EH (cell line): ENCODE measurements at regions not wholly inside any gene's neighbourhood (a gene's known extent, or its start where the extent isn't known, plus 50 kb on each side); places are given as distances from the start of the nearest gene placed in this dataset.

ENCODE experiments used
- DNase-seq: peaks from one replicate; pipeline ENCODE4 v3.0.0-alpha.2; 2015; ENCODE audit warnings: low read depth

DNA sequence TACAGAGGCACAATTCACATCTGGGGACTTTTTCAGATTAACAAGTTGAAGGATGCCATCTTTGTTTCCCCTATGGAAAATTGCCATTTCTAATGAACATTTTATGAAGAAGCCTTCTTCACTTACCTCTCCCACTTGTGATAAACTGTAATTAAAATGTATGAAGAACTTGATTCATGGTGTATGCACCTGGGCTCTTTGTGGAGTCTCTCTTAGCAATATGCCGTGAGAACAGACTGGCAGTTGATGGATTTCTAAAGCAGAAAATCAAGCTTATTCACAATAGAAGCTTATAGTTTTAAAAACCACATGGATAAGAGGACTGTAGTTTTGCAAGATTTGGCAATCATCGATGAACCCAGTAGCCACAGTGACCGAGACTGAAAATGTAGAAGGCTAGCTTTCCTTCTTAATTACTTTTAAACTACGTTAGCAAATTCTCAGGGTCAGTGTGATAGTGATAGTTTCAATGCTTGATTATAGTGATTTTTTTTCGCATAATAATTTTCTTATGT is 270.6 kb downstream of the PRL start:
- DNase-seq = no peak

GRCh38 chr6:22027040-22027725 is 269.7 kb downstream of the PRL start:
- DNase-seq = no peak

GRCh38 chr6:22028403-22029090 is 268.3 kb downstream of the PRL start:
- no peak for DNase-seq

DNA sequence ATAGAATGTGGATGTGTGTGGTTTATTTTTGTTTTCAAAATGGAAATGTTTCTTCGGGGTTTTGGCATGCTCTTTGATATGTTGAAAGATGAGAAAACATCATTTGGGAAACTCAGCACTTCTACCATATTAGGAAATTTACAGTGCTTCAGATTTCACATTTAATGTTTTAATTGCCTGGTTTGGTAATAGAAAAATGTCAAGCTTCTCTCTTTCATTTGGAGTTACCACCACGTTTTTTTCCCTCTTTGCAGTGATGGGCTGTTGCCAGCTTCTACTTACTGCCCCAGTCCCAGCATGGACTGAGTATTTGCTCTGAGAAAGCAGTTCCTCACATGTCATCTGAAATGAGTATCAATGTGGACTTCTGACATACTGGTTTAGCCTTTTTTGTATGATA is 267.7 kb downstream of the PRL start:
- DNase-seq = peak; percentile 85

- no peak for DNase-seq
These were observed 265.9 kb downstream of the PRL start for GRCh38 chr6:22030730-22031619.

GRCh38 chr6:22035690-22036089 is 261.1 kb downstream of the PRL start:
- no peak for DNase-seq

GRCh38 chr6:22036275-22036674 is 260.6 kb downstream of the PRL start:
- no peak for DNase-seq

DNA sequence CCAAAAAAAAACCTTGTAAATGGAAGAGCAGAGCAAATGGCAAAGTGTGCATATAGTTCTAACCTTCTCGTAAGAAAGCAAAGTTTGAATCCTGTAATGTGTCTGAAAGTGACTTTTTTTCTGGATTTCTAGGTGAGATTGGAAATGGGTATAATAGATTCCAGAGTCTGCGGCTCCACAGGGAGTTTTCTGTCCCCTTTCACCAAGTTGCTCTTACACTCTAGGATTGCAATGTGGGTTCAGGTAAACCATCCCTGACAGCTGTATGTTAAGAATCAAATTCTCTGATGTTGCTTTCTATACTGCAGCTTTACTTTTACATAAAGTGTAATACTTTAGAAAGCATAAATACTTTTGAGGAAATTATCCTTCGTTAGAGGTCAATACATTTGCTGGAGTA is 260.1 kb downstream of the PRL start:
- DNase-seq = no peak

DNA sequence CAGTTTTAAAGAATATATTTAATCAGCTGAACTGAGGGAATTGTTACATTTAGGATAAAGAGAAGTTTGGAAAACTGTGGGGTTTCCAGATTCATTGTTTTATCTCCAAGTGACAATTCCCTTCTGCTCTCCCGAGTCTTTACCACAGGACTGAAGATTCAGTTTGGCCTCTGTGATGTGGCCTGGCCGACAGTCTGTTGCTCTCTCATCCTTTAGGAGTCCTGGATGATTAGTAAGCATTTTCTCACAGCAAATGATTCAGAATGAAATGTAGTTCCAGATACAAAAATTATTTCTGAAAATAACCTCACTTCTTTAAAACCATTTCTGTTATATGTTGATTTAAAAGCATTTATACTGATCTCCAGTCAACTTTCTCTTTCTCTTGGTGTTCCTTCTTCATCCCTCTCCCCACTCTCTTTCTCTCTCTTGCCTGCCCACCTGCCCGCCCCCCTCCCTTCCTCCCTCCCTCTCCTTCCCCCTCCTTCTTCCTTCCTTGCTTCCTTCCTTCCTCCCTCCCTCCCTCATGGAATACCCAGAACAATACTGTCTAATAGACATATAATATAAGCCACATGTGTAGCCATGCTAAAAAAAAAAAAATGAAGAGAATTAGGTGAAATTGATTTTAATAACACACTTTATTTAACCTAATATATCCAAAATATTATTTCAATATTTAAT is 254.9 kb downstream of the PRL start:
- DNase-seq = peak; percentile 71

GRCh38 chr6:22042706-22043105 is 254.1 kb downstream of the PRL start:
- DNase-seq = no peak

GRCh38 chr6:22043284-22043962 is 253.4 kb downstream of the PRL start:
- DNase-seq = peak; percentile 17

- no peak for DNase-seq
These were observed 251.4 kb downstream of the PRL start for GRCh38 chr6:22045261-22045912.

DNA sequence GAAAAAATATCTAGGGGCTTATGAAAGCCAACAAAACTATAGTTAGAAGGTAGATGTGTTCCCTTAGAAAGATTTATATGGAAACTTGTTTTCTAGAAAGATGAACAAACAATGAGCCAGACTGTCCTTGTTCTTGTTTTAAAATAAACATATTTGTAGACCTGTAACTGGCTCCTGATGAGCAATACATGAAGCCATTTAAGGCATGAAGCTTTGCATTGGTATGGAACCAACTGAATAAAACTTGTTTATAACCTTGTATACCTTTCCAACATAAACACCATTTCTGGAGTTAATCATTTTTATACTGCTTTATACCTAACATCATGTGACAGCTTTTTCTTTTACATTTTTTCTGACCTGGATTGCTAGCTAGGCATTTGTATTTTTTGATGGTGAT is 247.8 kb downstream of the PRL start:
- no peak for DNase-seq

GRCh38 chr6:22053391-22053997 is 243.3 kb downstream of the PRL start:
- DNase-seq = no peak

DNA sequence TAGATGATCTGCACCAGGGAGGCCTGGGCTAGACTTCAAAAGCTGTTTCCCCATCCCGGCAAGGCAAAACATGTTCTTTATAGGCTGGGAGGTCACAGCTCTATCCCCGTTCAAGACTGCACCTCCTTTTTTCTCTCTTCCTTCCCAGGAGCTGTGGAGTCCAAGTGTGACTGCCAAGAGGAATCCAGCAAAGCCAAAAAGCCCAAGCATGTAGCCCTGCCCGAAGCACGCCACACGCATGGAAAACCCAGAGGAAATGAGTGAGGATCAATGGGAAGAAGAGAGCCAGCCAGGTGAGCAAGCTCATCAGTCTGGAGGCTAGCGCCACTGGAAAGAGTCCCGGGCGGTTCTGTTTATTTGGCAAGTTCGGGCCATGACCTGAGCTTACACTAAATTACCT is 240.4 kb downstream of the PRL start:
- DNase-seq = no peak

DNA sequence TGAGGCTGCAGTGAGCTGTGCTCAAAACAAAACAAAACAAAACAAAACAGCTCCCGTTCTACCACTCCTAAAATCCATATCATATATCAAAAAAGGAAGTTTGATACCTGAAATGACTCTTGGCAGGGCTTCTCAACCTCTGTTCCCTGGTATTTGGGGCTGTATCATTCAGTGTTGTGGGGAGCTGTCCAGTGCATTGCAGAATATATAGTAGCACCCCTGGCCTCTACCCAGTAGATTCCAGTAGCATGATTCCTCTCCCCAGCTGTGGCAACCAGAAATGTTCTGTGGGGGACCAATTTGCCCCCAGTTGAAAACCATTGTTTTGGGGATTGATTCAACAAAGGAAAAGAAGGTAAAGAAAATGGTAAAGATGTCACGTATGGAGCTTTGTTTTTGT is 238.9 kb downstream of the PRL start:
- no peak for DNase-seq

GRCh38 chr6:22059126-22059525 is 237.7 kb downstream of the PRL start:
- no peak for DNase-seq

DNA sequence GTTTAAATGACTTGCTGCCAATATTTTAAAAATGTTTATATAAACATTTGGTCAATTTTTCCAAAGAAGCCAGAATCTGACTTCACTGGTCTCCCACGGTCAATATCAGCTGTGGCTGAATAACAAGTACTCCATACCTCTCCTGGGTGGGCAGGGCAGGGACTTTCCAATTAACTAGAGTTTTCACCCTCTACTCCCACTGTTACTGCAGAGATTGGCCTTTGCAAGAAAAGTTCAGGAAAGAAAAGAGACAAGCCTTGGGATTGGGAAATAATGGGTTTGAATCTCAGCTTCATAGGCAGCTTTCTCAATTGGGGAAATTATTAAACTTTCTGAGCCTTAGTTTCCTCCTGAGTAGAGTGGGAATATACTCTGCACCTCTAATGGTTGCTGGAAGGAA is 236.9 kb downstream of the PRL start:
- DNase-seq = no peak

GRCh38 chr6:22062807-22063408 is 233.9 kb downstream of the PRL start:
- DNase-seq = no peak

DNA sequence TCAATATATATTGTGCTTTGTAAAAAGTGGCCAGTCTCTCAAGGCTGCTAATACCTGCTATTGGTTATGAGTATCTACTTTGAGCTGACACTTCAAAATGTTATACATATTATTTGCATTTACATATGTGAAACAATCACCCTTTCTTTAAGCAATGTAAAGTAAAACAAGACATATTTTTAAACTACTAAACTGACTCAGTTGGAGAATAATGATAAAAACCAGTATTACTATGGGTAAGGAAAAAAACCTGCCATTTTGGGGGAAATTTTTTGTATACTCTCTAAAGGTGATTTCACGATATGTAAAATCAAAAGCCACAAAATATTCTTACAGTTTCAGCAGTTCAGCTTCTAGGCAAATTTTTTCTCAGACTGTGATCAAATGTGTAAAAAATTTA is 232.3 kb downstream of the PRL start:
- no peak for DNase-seq
